NCI-H524 (cell line): ENCODE measurements at regions not wholly inside any gene's neighbourhood (a gene's known extent, or its start where the extent isn't known, plus 50 kb on each side); places are given as distances from the start of the nearest gene placed in this dataset.

Experiments used
- DNase-seq, 2 experiments: peaks; one replicate each; lab custom pipeline; 2025; lab: John Stamatoyannopoulos, UW

- DNase-seq: peak; percentile 41 to 81
These were observed 317.8 kb upstream of the AGTR1 start for GRCh38 chr3:148379763-148380382.

DNA sequence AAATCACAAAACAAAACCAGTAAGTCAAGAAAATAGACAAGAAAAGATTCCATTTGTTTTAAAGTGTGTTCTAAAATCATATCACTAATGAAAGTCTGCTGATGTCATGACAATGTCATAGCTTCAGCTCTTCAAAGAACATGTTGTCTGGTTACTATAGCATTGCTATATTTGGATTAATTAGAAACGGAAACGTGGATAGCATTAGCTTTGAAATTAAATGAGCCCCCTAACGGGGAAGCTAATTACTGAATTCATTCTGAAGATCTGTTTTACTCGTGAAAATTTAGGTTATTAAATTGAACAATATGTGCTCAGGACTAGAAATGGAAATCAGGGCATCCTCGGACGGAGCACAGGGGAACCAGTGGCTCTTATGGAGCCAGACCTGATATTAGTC is 316.7 kb upstream of the AGTR1 start:
- DNase-seq: no peak

- DNase-seq: no peak
These were observed 307.8 kb upstream of the AGTR1 start for GRCh38 chr3:148389916-148390315.

GRCh38 chr3:148395821-148396220 is 301.9 kb upstream of the AGTR1 start:
- no peak for DNase-seq

- DNase-seq: no peak
These were observed 296.9 kb upstream of the AGTR1 start for GRCh38 chr3:148400754-148401153.

DNA sequence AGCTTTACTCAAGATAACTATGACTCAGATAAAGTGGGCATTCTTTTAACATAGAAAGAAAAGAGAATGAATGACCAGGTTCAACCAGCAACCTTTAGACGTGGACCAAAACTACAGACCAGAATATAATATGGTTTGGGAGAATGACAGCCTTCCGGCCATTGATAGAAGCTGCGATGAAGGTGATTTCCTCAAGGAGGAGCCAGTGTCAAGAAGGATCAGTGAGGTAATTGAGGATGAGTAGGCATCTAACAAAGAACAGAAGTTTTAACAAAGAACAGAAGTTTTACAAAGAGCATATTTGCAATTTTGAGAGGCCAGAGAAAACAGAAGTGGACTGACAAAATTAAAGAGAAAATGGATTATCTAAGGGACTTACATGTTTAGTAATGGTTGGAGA is 289.0 kb upstream of the AGTR1 start:
- DNase-seq: no peak

GRCh38 chr3:148420242-148420641 is 277.5 kb upstream of the AGTR1 start:
- DNase-seq: no peak

GRCh38 chr3:148428862-148429605 is 268.7 kb upstream of the AGTR1 start:
- DNase-seq: no peak

- DNase-seq: peak in 1 of 2 experiments; percentile 62
These were observed 264.0 kb upstream of the AGTR1 start for GRCh38 chr3:148433665-148434064.

DNA sequence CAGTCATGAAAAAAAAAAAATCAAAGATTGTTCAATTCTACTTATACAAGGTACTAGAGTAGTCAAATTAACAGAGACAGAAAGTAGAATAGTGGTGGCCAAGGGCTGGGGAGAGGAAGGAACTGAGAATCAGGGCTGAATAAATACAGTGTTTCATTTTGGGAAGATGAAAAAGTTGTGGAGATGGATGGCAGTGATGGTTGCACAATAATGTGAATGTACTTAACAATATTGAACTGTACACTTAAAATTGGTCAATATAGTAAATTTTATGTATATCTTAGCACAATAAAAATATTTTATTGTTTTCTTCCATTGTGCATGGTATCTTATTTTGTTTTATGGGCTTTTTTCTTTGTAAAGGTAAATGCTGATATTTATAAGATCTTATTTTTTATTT is 262.2 kb upstream of the AGTR1 start:
- DNase-seq: no peak

- DNase-seq: peak in 1 of 2 experiments; percentile 30
These were observed 258.4 kb upstream of the AGTR1 start for GRCh38 chr3:148439254-148439822.

DNA sequence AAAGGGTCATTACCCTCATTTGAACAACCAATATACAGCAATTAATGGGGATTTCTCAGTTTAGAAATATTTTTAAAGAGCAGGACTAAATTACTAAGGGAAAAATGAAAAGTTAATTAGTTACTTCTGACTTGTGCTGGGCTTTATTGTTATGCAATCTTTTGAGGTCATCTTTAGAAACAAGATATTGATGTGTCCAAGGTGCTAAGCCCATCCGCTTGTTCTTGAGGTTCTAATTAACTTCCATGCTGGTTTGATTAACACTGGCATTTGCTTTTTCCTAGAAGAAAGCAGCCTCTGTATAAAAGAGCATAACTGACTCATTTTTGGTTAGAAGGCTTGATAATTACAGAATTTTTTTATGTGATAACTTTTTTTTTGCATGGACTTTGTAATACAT is 256.5 kb upstream of the AGTR1 start:
- no peak for DNase-seq

DNA sequence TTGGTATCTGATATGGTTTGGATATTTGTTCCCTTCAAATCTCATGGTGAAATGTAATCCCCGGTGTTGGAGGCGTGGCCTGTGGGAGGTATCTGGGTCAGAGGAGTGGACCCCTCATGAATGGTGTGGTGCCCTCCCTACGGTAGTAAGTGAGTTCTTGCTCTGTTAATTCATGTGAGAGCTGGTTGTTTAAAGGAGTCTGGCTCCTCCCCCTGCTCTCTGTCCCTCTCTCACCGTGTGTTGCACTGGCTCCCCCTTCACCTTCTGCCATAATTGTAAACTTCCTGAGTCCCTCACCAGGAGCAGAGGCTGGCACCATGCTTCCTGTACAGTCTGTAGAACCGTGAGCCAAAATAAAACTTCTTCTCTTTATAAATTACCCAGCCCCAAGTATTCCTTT is 246.9 kb upstream of the AGTR1 start:
- peak in 1 of 2 experiments; percentile 14 for DNase-seq

DNA sequence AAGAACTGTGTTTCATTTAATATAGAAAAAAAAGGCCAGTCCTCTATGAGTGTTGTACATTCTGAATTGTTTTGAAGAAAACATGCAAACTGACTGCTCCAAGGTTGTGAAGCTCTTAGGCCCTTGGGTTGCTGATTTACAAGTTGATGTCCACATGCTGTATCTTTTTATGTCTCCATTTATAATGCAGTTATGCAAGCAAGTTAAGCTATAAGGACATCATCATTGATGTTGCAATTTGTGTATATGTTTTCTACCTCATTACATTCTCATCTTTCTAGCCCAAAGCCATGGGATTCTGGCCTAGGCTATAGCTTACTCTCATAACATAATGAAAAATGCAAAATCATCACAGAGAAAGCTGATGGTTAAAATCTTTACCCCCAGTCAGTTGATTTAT is 245.7 kb upstream of the AGTR1 start:
- no peak for DNase-seq

GRCh38 chr3:148453781-148454191 is 243.9 kb upstream of the AGTR1 start:
- no peak for DNase-seq

- no peak for DNase-seq
These were observed 242.6 kb upstream of the AGTR1 start for GRCh38 chr3:148455098-148455497.

- DNase-seq: no peak
These were observed 239.8 kb upstream of the AGTR1 start for GRCh38 chr3:148457886-148458285.

DNA sequence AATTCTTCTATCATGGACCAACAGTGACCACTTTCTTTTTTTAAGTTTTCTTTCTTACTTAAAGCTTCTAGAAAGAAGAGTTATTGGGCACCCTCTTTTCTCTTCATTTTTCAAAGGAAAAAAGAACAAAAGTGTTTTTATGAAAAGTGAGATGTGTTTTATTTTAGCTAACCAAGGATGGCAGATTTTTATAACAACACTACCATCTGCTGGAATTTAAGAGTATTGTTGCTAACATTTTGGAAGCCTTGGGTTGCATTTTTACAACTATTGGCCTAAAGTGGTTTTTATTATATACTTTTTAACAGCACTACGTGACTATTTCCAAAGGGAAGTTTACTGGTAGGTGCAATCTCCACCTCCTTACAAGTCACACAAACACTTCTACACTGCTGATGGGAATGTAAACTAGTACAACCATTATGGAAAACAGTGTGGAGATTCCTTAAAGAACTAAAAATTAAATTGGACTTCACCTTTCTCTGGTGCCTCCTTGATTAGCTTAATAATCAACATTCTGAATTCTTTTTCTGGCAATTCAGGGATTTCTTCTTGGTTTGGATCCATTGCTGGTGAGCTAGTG is 237.7 kb upstream of the AGTR1 start:
- peak in 1 of 2 experiments; percentile 18 for DNase-seq

DNA sequence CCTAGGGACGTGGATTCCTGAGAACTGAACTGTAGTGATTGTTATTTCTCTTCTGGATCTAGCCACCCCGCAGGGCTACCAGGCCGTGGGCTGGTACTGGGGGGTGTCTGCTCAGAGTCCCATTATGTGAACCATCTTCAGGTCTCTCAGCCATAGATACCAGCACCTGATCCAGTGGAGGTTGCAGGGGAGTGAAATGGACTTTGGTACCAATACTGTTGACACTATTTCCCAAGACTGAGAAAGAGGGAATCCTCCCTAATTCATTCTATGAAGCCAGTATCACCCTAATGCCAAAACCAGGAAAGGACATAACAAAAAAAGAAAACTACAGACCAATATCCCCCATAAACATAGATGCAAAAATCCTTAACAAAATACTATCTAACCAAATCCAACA is 237.0 kb upstream of the AGTR1 start:
- no peak for DNase-seq

- DNase-seq: no peak
These were observed 233.5 kb upstream of the AGTR1 start for GRCh38 chr3:148464246-148464645.

GRCh38 chr3:148466143-148466542 is 231.6 kb upstream of the AGTR1 start:
- DNase-seq: no peak

GRCh38 chr3:148466980-148467740 is 230.5 kb upstream of the AGTR1 start:
- no peak for DNase-seq
